ENCODE measurements at regions not wholly inside any gene's neighbourhood (a gene's known extent, or its start where the extent isn't known, plus 50 kb on each side); places are given as distances from the start of the nearest gene placed in this dataset.

DNA sequence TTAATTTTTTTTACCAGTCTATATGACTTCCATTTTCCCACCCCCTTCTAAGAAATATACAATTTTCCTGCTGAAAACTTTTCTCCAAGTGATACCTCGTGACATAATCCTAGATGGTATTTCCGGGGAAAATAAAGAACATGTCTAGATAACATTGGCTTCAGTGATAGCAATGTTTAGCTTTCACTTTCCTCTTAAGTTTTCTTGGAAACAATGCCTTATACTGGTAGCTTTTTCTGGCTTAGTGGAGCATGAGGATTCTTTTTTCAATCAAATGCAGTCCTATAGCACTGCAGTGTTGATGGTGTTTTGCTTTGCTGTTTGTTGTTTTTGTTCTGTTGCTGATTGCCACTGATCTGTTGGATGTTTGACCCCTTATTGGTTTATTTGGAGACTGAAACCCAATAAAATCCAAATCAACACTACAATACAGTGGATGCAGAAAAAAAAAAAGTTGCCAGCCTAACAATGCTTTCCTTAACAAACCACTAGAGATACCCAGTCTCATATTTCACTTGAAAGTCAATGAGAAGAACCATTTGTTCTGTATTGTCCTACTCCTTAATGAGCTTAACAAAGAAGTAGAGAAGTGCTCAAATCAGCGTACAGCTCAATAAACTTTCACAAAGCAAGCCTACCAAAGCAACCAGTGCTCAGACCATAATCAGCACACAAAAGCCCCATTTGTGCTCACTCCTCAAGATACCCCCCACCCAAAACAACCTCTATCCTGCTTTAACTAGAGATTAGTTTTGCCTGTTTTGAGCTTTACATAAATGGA is 74.2 kb upstream of the GRAMD2B start:
- ATAC-seq (no peak), DNase-seq (no peak)
- BruUV-seq (replicated peaks), result no TSS peak
- Histone ChIP-seq H3K9ac (ENCODE audit: low read length) (no peak overlapping the region), H3K4me1 (ENCODE audit: insufficient read depth, low read length) (peaks cover 36% of the 10 kb centered on the region), H2AFZ (ENCODE audit: low read length) (peak overlapping the region; percentile 27; the same call in 1 of the 2 replicates), H3K4me2 (ENCODE audit: low read length) (no peak overlapping the region), H3K27me3 (ENCODE audit: low read length) (no peaks in the 10 kb centered on the region), H3K9me3 (ENCODE audit: low read length) (no peaks in the 10 kb centered on the region), H3K9me2 (replicated peaks; ENCODE audit: low read length) (no peaks in the 10 kb centered on the region), H4K20me1 (ENCODE audit: low read length) (no peaks in the 10 kb centered on the region), H3K36me3 (ENCODE audit: low read depth, low read length) (no peaks in the 10 kb centered on the region), H3F3A (ENCODE audit: low read length, unreplicated experiment) (peaks cover 9% of the 10 kb centered on the region), H3K79me2 (ENCODE audit: low read length) (no peaks in the 10 kb centered on the region), H3K27ac (ENCODE audit: low read length) (no peak overlapping the region), H3K4me3 (ENCODE audit: low read length) (no peak overlapping the region)
- intact Hi-C loops (cut with micrococcal nuclease), result loop anchor here (10.0 kb wide), 1 partner anchor 426 kb away; the partner anchor contains the start of gene LMNB1
- no peak for TF ChIP-seq EZH2 (IDR thresholded peaks at IDR 0.05; ENCODE audit: low read length, unreplicated experiment)
- no peak for TF ChIP-seq EZH2phosphoT487 (IDR thresholded peaks at IDR 0.05; ENCODE audit: borderline replicate concordance, low read length)
- TF ChIP-seq, protein P1, sequence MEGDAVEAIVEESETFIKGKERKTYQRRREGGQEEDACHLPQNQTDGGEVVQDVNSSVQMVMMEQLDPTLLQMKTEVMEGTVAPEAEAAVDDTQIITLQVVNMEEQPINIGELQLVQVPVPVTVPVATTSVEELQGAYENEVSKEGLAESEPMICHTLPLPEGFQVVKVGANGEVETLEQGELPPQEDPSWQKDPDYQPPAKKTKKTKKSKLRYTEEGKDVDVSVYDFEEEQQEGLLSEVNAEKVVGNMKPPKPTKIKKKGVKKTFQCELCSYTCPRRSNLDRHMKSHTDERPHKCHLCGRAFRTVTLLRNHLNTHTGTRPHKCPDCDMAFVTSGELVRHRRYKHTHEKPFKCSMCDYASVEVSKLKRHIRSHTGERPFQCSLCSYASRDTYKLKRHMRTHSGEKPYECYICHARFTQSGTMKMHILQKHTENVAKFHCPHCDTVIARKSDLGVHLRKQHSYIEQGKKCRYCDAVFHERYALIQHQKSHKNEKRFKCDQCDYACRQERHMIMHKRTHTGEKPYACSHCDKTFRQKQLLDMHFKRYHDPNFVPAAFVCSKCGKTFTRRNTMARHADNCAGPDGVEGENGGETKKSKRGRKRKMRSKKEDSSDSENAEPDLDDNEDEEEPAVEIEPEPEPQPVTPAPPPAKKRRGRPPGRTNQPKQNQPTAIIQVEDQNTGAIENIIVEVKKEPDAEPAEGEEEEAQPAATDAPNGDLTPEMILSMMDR (conservative IDR thresholded peaks at IDR 0.05; ENCODE audit: low read depth, low read length), result no peak
- CTCF ChIA-PET, result no interaction called here
- POLR2A ChIA-PET (ENCODE audit: unreplicated experiment), result no interaction called here

DNA sequence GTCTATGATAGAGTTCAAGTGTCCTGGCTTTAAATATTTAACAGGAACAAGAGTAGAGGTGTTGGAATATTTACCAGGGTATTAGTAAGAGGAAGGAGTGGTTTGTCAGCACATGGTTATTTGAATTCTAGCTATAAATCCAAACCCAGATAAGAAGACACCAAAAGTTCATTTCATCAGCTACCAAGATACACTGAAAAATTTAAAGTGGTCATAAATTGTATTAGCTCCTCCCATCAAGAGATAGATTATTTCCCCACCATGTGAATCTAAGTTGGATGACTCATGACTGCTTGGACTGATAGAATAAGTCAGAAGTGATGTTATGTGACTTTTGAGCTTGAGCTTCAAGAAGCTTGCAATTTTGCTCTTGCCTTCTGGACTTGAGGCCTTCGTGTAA is 72.1 kb upstream of the GRAMD2B start:
- Histone ChIP-seq H3K4me1 (ENCODE audit: insufficient read depth, low read length) (peaks cover 55% of the 10 kb centered on the region), H3K27ac (ENCODE audit: low read length) (peak overlapping the region; percentile 97), H3K36me3 (ENCODE audit: low read depth, low read length) (no peaks in the 10 kb centered on the region), H3K9me3 (ENCODE audit: low read length) (no peaks in the 10 kb centered on the region), H3F3A (ENCODE audit: low read length, unreplicated experiment) (peaks cover 17% of the 10 kb centered on the region), H3K79me2 (ENCODE audit: low read length) (no peaks in the 10 kb centered on the region), H3K27me3 (ENCODE audit: low read length) (no peaks in the 10 kb centered on the region), H2AFZ (ENCODE audit: low read length) (0 out of 2 replicates have a peak overlapping the region, but pooled peaks have one; percentile 3), H4K20me1 (ENCODE audit: low read length) (no peaks in the 10 kb centered on the region), H3K4me2 (ENCODE audit: low read length) (peak overlapping the region; percentile 55), H3K9ac (ENCODE audit: low read length) (peak overlapping the region; percentile 33; the same call in 1 of the 2 replicates), H3K9me2 (replicated peaks; ENCODE audit: low read length) (no peaks in the 10 kb centered on the region), H3K4me3 (ENCODE audit: low read length) (no peak overlapping the region)
- ChIA-PET POLR2A (ENCODE audit: unreplicated experiment) (interaction anchor here (0.5 to 1.0 kb wide), 5 partner anchors 9 to 1687 kb away, joined by 3 to 21 read pairs (median 6); no protein-coding TSS in a partner anchor), CTCF (interaction anchor here (0.7 to 1.0 kb wide), 3 partner anchors 9 to 188 kb away, joined by 3 to 7 read pairs (median 4); no protein-coding TSS in a partner anchor)
- intact Hi-C loops (cut with micrococcal nuclease), result loop anchor here (2.0 to 5.0 kb wide), 2 partner anchors 96 to 244 kb away; partner anchors contain the start of gene ALDH7A1
- DNase-seq, result peak; percentile 85
- BruUV-seq (replicated peaks), result no TSS peak
- peak; percentile 52 for ATAC-seq
- TF ChIP-seq, protein P1 (conservative IDR thresholded peaks at IDR 0.05; ENCODE audit: low read depth, low read length), result no peak
- TF ChIP-seq EZH2 (IDR thresholded peaks at IDR 0.05; ENCODE audit: low read length, unreplicated experiment) (no peak), EZH2phosphoT487 (IDR thresholded peaks at IDR 0.05; ENCODE audit: borderline replicate concordance, low read length) (no peak)
